HepG2 (cell line): ENCODE measurements at regions not wholly inside any gene's neighbourhood (a gene's known extent, or its start where the extent isn't known, plus 50 kb on each side); places are given as distances from the start of the nearest gene placed in this dataset.
A peak's percentile ranks its signal among the peaks of the same experiment; 100 is the strongest.

Experiments used
- ATAC-seq: fragments of 200-7000 bp; cut with Tn5 transposase; 3 replicates; pipeline ENCODE4 v1.9.1; 2020; ENCODE audit warnings: mild to moderate bottlenecking, moderate library complexity
- BruUV-seq: library from RNA; stranded (reverse); fragments of 400-500 nt; replicated peaks from 2 replicates; lab custom pipeline; 2021; lab: Mats Ljungman, UMichigan
- CTCF ChIA-PET: fragments of 300-600 bp; formaldehyde crosslinking; extraction: SDS; loops from one replicate; lab custom pipeline; 2021; ENCODE audit warnings: low total read pairs, inconsistent platforms, low intra/inter-chr PET ratio; lab: Yijun Ruan, JAX
- POLR2A ChIA-PET: fragments of 350-600 bp; sonication (Branson Sonifier 250); formaldehyde crosslinking; loops from one replicate; lab custom pipeline; 2020; ENCODE audit warnings: antibody characterized with exemption, inconsistent platforms; lab: Yijun Ruan, JAX
- DNase-seq: peaks from one replicate; pipeline ENCODE4 v3.0.0-alpha.2; 2015; ENCODE audit warnings: low spot score
- FAIRE-seq: peaks from 3 replicates; lab custom pipeline; 2011; peaks lifted over from hg19 to GRCh38; lab: Jason Lieb, UNC
- H2AFZ ChIP-seq: one replicate; pipeline ENCODE4 v1.6.1; 2011; ENCODE audit warnings: low read length, inconsistent platforms
- H3K27ac ChIP-seq: fragments of 300-600 bp; 3 replicates; pipeline ENCODE4 v1.8.0; 2011; ENCODE audit warnings: mixed run types, mild to moderate bottlenecking, mixed read lengths, low read length, inconsistent platforms; ENCODE audit not compliant: insufficient read depth; ENCODE audit errors: extremely low read length
- H3K27me3 ChIP-seq, 2 experiments: fragments of 200-600 bp in 1 of 2; 2 replicates in 1 of 2; 3 replicates in 1 of 2; pipeline versions ENCODE4 v1.6.0 to v1.8.0; 2011; ENCODE audit warnings: low read length in 2 of 2, mild to moderate bottlenecking in 2 of 2, moderate library complexity in 2 of 2, inconsistent platforms in 1 of 2; ENCODE audit not compliant: insufficient read depth in 2 of 2, control insufficient read depth in 1 of 2
- H3K36me3 ChIP-seq, 2 experiments: fragments of 200-600 bp in 1 of 2; replicated peaks in 1 of 2; 2 replicates in 1 of 2; 3 replicates in 1 of 2; pipeline versions ENCODE4 v1.5.1 to v1.8.0; 2011; ENCODE audit warnings: low read length in 2 of 2, inconsistent platforms in 1 of 2; ENCODE audit not compliant: insufficient read depth in 2 of 2, control insufficient read depth in 1 of 2
- H3K4me1 ChIP-seq: 2 replicates; pipeline ENCODE4 v1.5.1; 2012; ENCODE audit warnings: low read length, inconsistent platforms; ENCODE audit not compliant: insufficient read depth
- H3K4me2 ChIP-seq: 2 replicates; pipeline ENCODE4 v1.6.0; 2011; ENCODE audit warnings: low read depth, low read length, inconsistent platforms
- H3K4me3 ChIP-seq, 3 experiments: fragments of 200-600 bp in 1 of 3; sonication (generic), shearing (Covaris generic) in 1 of 3; replicated peaks in 1 of 3; 2 replicates each; pipeline ENCODE4 v1.5.1; 2011 to 2016; ENCODE audit warnings: low read length in 3 of 3, inconsistent platforms in 2 of 3, low read depth in 2 of 3, mild to moderate bottlenecking in 2 of 3, control low read depth in 1 of 3, mixed read lengths in 1 of 3; ENCODE audit not compliant: insufficient read depth in 1 of 3
- H3K79me2 ChIP-seq: one replicate; pipeline ENCODE4 v1.6.1; 2011; ENCODE audit warnings: low read length, inconsistent platforms; ENCODE audit not compliant: insufficient read depth
- H3K9ac ChIP-seq: 2 replicates; pipeline ENCODE4 v1.6.0; 2011; ENCODE audit warnings: mild to moderate bottlenecking, low read depth, low read length, inconsistent platforms; ENCODE audit not compliant: insufficient read depth
- H3K9me3 ChIP-seq: 2 replicates; pipeline ENCODE4 v1.5.1; 2012; ENCODE audit warnings: mild to moderate bottlenecking, low read length
- H4K20me1 ChIP-seq: 2 replicates; pipeline ENCODE4 v1.6.0; 2011; ENCODE audit warnings: inconsistent platforms, mild to moderate bottlenecking, low read length, moderate library complexity; ENCODE audit not compliant: insufficient read depth
- ARID4A ChIP-seq: sonication (generic); formaldehyde crosslinking; IDR thresholded peaks from 2 replicates; pipeline ENCODE4 v1.5.0; 2020; ENCODE audit warnings: mild to moderate bottlenecking, missing genetic modification reagents, borderline replicate concordance
- BHLHE40 ChIP-seq: IDR thresholded peaks from 2 replicates; pipeline ENCODE4 v1.6.1; 2011; ENCODE audit warnings: low read length, improper control_type of control experiment
- CBFB ChIP-seq: sonication (generic); formaldehyde crosslinking; IDR thresholded peaks from 2 replicates; pipeline ENCODE4 v1.4.0; 2020; ENCODE audit warnings: missing genetic modification reagents
- CCAR2 ChIP-seq: fragments of 200-400 bp; formaldehyde crosslinking; optimal IDR thresholded peaks from 2 replicates; pipeline ENCODE3; 2018; ENCODE audit warnings: low read depth, mild to moderate bottlenecking, low read length, moderate library complexity
- DPF2 ChIP-seq: sonication (generic); formaldehyde crosslinking; IDR thresholded peaks from 2 replicates; pipeline ENCODE4 v1.4.0; 2020; ENCODE audit warnings: mild to moderate bottlenecking, low read depth, missing genetic modification reagents, borderline replicate concordance
- ISX ChIP-seq: sonication (generic); formaldehyde crosslinking; conservative IDR thresholded peaks from 2 replicates; pipeline ENCODE4 v1.5.0; 2020; ENCODE audit warnings: missing genetic modification reagents
- JUN ChIP-seq: sonication (generic); formaldehyde crosslinking; IDR thresholded peaks from 2 replicates; pipeline ENCODE4 v1.4.0; 2020; ENCODE audit warnings: mild to moderate bottlenecking, missing genetic modification reagents
- MNT ChIP-seq: fragments of 450-650 bp; IDR thresholded peaks from 2 replicates; pipeline ENCODE4 v1.6.1; 2016
- NFIC ChIP-seq: IDR thresholded peaks from 2 replicates; pipeline ENCODE4 v1.6.1; 2012; ENCODE audit warnings: mild to moderate bottlenecking, low read length, inconsistent platforms
- SRSF9 ChIP-seq: fragments of 200-400 bp; formaldehyde crosslinking; IDR thresholded peaks from 2 replicates; pipeline ENCODE4 v1.6.1; 2018; ENCODE audit warnings: borderline replicate concordance, mild to moderate bottlenecking, low read depth, low read length; ENCODE audit not compliant: insufficient read depth, poor library complexity, severe bottlenecking
- ZC3H4 ChIP-seq: sonication (generic); formaldehyde crosslinking; IDR thresholded peaks from 2 replicates; pipeline ENCODE4 v1.4.0; 2020; ENCODE audit warnings: missing genetic modification reagents, borderline replicate concordance
- ZNF33A ChIP-seq: sonication (generic); formaldehyde crosslinking; IDR thresholded peaks from 2 replicates; pipeline ENCODE4 v1.5.1; 2020; ENCODE audit warnings: missing genetic modification reagents, mild to moderate bottlenecking, moderate library complexity, borderline replicate concordance
- ZNF619 ChIP-seq: sonication (generic); formaldehyde crosslinking; IDR thresholded peaks from 2 replicates; pipeline ENCODE4 v1.4.0; 2020; ENCODE audit warnings: mild to moderate bottlenecking, missing genetic modification reagents
- ZNF720 ChIP-seq: sonication (generic); formaldehyde crosslinking; IDR thresholded peaks from 2 replicates; pipeline ENCODE4 v1.4.0; 2020; ENCODE audit warnings: missing genetic modification reagents
- ZSCAN12 ChIP-seq: sonication (generic); formaldehyde crosslinking; IDR thresholded peaks from 2 replicates; pipeline ENCODE4 v1.9.0; 2021; ENCODE audit warnings: mild to moderate bottlenecking, missing genetic modification reagents
- WGBS: methylation state at CpG from one replicate; pipeline ENCODE4 v1.1.6; 2017; ENCODE audit warnings: low lambda C conversion rate; 5-methylcytosine and 5-hydroxymethylcytosine counted together
- in situ Hi-C: cut with HindIII; loops from 2 replicates; pipeline ENCODE4 v1.10.0; 2017; ENCODE audit warnings: low pct_unique_long_range_greater_than_20kb; ENCODE audit not compliant: extremely low pct_ligation_motif_present
- intact Hi-C: fragments of 100-400 bp; cut with micrococcal nuclease; formaldehyde crosslinking; loops from one replicate; pipeline ENCODE4 v1.10.0; 2022; ENCODE audit not compliant: unreplicated experiment

GRCh38 chr10:78262860-78263259, 229.2 kb downstream of the RPS24 start:
- Histone ChIP-seq H3K79me2 (no peaks in the 10 kb centered on the region), H3K4me3 (no peak overlapping the region), H3K36me3 (no peaks in the 10 kb centered on the region), H3K9ac (no peak overlapping the region), H3K4me1 (peaks cover 21% of the 10 kb centered on the region), H3K27ac (no peak overlapping the region)
- 68% methylated on average over 5 of the region's 8 CpGs for WGBS
- POLR2A ChIA-PET, result no interaction called here
- no peak for ATAC-seq
- intact Hi-C loops (no loop called here), in situ Hi-C loops (no loop called here)
- TF ChIP-seq JUN (CRISPR knock-in tag), result no peak
- TF ChIP-seq MNT, result peak; percentile 64
- no peak for TF ChIP-seq DPF2 (CRISPR knock-in tag)
- TF ChIP-seq, all 625 proteins: peak for 1
- Histone ChIP-seq H4K20me1 (no peaks in the 10 kb centered on the region), H2AFZ (no peak overlapping the region), H3K4me2 (no peak overlapping the region), H3K9me3 (no peaks in the 10 kb centered on the region), H3K27me3 (no peaks in the 10 kb centered on the region; a peak in 1 of 5 replicates)
- DNase-seq, result no peak
- BruUV-seq, result no TSS peak
- no peak for FAIRE-seq
- CTCF ChIA-PET, result no interaction called here

GRCh38 chr10:78263521-78263988, 229.9 kb downstream of the RPS24 start:
- no TSS peak for BruUV-seq
- WGBS, result no CpG with 5 or more reads among the region's 5 CpGs
- in situ Hi-C loops, result no loop called here
- CTCF ChIA-PET, result no interaction called here
- Histone ChIP-seq H3K27me3 (no peaks in the 10 kb centered on the region; a peak in 1 of 5 replicates), H2AFZ (no peak overlapping the region), H3K4me3 (no peak overlapping the region), H3K4me2 (no peak overlapping the region), H3K4me1 (peaks cover 21% of the 10 kb centered on the region), H3K79me2 (no peaks in the 10 kb centered on the region), H3K27ac (no peak overlapping the region), H3K9me3 (no peaks in the 10 kb centered on the region), H3K9ac (no peak overlapping the region), H4K20me1 (no peaks in the 10 kb centered on the region), H3K36me3 (no peaks in the 10 kb centered on the region)
- FAIRE-seq, result no peak
- intact Hi-C loops, result no loop called here
- no peak for ATAC-seq
- no peak for DNase-seq
- POLR2A ChIA-PET, result no interaction called here
- no peak for TF ChIP-seq ZSCAN12 (CRISPR knock-in tag)
- TF ChIP-seq ARID4A (CRISPR knock-in tag), result no peak
- no peak for TF ChIP-seq NFIC
- TF ChIP-seq ZNF619 (CRISPR knock-in tag), result no peak
- no peak for TF ChIP-seq ZNF720
- no peak for TF ChIP-seq ZC3H4 (CRISPR knock-in tag)
- TF ChIP-seq CCAR2, result no peak
- no peak for TF ChIP-seq SRSF9
- no peak for TF ChIP-seq ZNF33A (CRISPR knock-in tag)
- TF ChIP-seq ISX (CRISPR knock-in tag), result no peak
- no peak for TF ChIP-seq CBFB (CRISPR knock-in tag)
- TF ChIP-seq BHLHE40, result no peak
